RCC 7860 (cell line): ENCODE measurements at regions not wholly inside any gene's neighbourhood (a gene's known extent, or its start where the extent isn't known, plus 50 kb on each side); places are given as distances from the start of the nearest gene placed in this dataset.

ENCODE experiments used
- DNase-seq: peaks from one replicate; pipeline ENCODE4 v3.0.0-alpha.2; 2015; ENCODE audit warnings: low spot score
- FAIRE-seq: peaks from 2 replicates; lab custom pipeline; 2012; peaks lifted over from hg19 to GRCh38; lab: Jason Lieb, UNC

- DNase-seq = no peak
- no peak for FAIRE-seq
Observed at GRCh38 chr2:153197402-153198386, 280.9 kb downstream of the RPRM start.

DNA sequence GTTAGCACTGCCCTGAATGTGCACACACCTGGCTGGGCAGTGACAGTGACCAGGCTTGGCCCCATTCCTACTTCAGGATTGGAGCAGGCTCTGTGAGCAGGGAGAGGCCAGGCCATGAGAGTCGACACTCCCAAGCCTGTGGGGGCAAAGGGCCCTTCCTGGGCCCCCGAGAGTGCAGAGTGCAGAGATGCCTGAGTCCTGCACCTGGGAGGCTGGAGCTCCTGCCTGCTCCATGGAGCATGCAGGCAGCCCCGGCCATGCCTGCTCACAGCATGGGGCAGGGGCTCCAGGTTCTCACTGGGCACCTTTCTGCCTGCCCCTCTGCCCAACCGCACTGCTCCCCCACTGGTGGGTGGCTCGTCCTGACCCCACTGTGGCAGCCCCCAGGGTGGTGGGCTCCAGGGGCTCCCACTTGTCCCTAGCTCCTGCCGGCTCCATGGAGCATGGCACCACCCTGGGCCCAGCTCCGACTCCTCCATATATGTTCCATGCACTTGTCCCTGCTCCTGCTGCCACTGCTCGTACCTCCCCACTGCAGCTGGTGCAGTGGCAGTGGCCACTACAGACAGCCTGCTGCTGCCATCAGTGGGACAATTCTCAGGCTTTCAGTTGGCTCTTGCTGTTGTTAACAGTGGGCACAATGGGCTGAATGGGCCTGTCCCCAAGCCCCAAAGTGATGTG, 282.0 kb downstream of the RPRM start:
- no peak for FAIRE-seq

GRCh38 chr2:153195342-153195741, 283.2 kb downstream of the RPRM start:
- DNase-seq (no peak), FAIRE-seq (no peak)

More for the DNA sequence above, 282.0 kb downstream of the RPRM start:
- no peak for DNase-seq

DNA sequence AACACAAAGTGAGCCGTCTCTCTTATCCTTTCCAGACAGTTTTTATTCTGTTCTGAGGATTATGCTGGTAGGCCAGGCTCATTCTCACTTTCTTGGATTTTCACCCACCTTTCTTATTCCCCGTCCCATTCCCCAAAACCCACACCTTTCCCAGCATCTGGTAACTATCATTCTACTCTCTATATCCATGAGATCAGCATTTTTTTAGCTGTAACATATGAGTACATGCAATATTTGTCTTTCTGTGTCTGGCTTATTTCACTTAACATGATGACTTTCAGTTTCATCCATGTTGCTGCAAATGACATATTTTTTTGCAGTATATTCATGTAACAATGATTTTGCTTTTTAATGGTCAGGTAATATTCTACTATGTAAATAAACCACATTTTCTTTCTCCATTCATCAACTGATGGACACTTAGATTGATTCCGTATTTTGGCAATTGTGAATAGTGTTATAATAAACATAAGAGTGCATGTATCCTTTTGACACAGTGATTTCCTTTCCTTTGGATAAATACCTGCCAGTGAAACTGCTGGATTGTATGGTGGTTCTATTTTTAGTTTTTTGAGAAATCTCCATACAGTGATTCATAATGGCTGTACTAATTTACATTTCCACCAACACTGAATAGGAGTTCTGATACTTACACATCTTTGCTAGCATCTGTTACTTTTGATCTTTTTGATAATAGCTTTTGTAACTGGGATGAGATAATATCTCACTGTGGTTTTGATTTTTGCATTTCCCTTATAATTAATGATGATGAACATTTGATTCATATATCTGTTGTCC, 289.3 kb downstream of the RPRM start:
- no peak for DNase-seq
- FAIRE-seq = no peak

DNA sequence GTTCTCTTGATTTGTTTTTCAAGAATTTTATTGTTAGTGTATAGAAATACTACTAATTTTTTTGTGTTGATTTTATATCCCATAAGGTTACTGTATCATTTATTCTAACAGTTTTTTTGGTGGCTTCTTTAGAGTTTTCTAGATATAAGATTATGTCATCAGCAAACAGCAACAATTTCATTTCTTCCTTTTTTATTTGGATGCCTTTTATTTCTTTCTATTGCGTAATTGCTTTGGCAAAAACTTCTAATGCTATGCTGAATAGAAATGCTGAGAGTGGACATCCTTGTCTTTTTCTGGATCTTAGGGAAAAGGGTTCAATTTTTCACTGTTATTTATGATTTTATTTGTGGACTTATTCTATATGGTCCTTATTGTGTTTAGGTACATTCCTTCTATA, 298.8 kb downstream of the RPRM start:
- FAIRE-seq (no peak), DNase-seq (no peak)

DNA sequence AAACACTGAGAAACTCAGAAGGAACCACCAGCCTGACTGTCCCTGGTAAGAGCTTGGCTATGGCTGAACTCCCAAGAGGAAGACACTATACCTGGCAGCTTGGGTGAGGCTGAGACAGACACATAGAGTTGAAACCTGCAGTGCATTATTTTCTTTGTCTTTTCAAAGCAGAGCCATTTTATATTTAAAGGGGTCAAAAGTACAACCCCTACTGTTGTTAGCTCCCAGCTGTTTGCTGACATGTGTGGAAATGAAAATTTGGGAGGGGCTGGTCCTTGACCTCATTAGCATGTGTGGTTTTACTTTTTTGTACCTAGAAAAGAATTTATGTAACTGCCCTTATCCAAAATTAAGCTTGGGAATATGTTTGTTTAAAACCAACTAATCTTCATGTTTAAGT, 309.0 kb downstream of the RPRM start:
- FAIRE-seq (no peak), DNase-seq (no peak)

GRCh38 chr2:153165021-153165420, 313.5 kb downstream of the RPRM start:
- FAIRE-seq = no peak
- no peak for DNase-seq

DNA sequence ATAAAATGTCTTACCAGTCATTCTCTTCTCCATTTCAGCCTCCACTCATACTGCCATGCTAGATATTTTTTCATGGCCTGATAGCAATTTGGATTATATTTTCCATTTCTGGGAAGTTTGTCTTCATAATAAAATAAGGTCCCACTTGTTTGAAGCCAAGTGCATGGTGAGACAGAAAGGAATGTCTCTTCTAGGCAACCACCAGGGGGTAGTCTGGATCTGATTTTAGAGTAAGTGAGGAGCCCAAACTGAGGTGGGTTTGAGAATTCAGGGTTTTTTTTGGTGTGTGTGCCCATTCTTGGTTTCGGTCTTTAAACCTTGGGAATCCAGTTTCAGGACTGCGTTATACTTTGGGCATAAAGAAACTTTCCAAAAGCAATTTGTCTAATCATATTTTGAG, 315.5 kb downstream of the RPRM start:
- FAIRE-seq = no peak

GRCh38 chr2:153156743-153157142, 321.8 kb downstream of the RPRM start:
- DNase-seq (no peak), FAIRE-seq (no peak)

More for the DNA sequence above, 315.5 kb downstream of the RPRM start:
- no peak for DNase-seq

DNA sequence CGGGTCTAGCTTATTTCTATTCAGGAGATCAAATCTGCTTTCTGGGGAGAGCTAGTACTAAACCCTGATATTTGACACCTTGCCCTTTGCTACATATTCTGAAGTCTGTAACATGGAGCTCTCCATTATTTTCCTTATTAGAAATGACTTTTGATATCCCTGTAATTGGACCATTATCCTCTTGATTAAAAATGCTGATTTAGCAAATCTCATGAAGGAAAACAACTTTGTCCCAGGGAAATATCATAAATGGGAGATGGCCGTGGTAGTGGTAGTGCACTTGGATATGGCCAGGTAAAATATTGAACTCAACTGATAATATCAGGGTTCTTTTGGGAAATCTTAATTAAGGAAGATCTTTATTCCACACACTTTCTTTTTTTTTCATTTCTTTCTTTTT, 326.5 kb downstream of the RPRM start:
- no peak for FAIRE-seq

DNA sequence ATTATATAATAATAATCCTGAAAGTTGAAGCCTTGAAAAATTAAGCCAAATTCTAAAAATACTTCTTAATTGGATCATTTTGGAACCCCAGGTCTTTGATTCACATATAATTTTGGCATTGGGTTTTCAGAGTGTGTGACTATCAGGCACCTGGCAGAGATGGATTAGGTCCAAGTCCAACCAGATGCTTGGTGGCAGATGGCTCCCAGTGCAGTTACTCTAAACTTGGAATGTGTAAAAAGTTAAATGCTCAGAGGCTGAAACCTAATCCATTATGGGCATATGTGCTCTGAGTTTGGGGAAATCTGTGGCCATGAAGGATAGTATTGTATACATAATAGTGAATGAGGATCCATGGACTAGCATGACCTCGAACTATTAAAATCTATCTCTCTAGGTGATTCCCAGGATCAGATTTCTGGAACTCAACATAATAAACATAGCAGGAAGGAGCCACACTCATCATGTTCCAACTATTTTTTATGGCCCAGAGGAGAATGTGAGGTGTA, 333.0 kb downstream of the RPRM start:
- DNase-seq (no peak), FAIRE-seq (no peak)

More for the DNA sequence above, 326.5 kb downstream of the RPRM start:
- no peak for DNase-seq

DNA sequence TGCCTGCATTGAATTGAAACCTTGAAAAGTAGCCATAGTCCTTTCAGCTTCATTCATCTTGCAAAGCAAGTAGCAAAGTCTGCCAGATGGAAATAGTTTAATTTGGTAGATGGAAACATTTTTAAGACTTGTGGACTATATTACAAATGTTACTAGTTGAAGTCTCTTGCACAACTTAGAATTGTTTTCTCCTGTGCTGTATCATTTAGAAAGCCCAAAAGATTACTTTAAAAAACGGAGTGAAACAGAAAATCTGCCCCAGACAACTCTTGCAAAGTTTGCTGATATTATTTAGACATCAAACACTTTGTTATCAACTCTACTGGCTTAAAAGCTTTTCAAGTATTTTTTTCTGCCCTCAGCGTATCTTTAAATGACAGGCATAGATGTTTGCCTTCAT, 335.0 kb downstream of the RPRM start:
- FAIRE-seq (no peak), DNase-seq (no peak)

DNA sequence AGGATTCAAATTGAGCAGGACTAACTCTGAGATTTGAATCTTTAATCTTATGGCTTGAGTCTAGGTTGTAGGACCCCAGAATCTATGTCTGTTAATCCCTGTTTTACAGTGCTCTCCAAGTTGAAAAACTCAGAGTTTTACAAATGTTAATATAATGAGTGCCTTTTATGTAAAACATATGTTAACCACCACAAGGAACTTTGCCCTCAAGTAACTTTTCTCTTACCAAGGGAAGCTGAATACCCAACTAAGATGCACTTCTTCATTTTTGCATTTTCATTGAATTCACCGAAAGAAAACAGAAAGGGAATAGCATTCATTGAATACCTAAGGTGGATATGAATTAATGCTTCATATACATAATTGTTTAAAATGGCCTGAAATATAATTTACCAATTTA, 338.1 kb downstream of the RPRM start:
- no peak for FAIRE-seq

DNA sequence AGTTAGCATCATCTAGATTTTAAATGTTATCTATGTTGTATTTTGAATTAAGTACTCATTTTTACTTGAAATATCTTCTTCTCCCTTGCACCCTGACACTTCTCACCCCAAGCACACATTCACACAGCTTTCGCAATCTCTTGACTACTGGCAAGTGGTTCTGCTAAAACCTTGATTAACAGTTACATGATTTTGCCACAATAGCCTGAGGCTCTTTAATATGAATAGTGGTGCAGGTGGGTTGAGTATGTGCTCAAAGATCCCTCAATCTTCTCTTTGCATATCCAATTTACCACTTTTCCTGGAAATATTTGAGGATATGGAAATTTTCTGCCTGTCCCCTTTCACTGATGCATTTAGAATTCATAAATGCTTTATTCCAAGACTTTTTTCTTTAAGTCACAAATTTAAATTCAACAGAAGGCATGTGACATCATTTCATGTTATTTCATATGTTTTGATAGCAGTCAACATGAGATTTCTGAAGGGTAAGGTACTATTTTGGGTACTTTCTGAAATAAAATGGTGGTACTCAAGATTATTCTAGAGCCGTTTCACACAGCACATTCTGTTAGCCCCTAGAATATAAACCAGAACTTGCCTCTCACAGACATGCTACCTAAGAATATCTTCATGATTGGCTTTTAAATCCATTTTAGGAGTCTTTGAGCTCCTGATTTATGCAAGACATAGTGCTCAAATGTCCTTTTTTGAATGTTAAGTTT, 339.7 kb downstream of the RPRM start:
- FAIRE-seq (no peak), DNase-seq (no peak)

More for the DNA sequence above, 338.1 kb downstream of the RPRM start:
- DNase-seq = no peak

DNA sequence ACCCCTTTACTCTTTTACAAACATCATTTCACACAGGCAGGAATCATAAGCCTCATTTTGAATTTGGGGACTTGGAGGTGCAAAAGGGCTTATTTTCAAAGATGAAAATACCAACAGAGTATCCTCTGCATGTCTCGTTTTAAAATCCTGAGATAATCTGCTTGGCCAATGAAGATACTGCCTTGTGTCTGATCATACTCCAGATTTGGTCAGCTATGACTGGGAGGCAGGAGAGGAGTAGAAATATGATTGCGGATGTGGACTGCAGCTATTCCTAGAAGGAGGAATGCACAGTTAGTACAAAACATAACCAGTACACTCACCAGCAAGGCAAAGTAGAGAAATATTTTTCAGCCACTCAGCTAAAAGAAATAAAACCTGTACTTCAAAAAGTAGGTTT, 342.3 kb downstream of the RPRM start:
- no peak for DNase-seq
- no peak for FAIRE-seq

GRCh38 chr2:153134725-153135124, 343.8 kb downstream of the RPRM start:
- FAIRE-seq (no peak), DNase-seq (no peak)

- FAIRE-seq (no peak), DNase-seq (no peak)
Observed at GRCh38 chr2:153133716-153134115, 344.8 kb downstream of the RPRM start.

DNA sequence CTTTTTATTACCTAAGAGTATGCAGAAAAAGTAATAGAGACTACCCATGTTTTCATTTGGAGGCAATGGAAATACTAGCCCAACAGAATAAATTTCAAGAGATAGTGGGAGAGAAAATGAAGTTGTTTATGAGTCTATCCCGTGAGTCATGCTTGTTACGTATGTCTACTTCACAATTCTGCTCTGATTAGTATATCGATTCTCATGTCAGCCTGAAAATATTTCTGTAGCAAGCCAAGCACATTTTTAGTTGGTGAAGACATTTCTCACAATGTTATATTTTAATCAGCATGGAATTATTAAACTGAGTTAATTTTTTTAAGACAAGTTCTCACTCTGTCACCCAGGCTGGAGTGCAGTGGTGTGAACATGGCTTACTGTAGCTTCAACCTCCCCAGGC, 346.1 kb downstream of the RPRM start:
- DNase-seq = no peak
- FAIRE-seq = no peak

- FAIRE-seq (no peak), DNase-seq (no peak)
Observed at GRCh38 chr2:153115141-153115540, 363.4 kb downstream of the RPRM start.

GRCh38 chr2:153110486-153110885, 368.1 kb downstream of the RPRM start:
- DNase-seq (no peak), FAIRE-seq (no peak)
